ACHN (cell line): ENCODE measurements at regions not wholly inside any gene's neighbourhood (a gene's known extent, or its start where the extent isn't known, plus 50 kb on each side); places are given as distances from the start of the nearest gene placed in this dataset.
"Not testable (repeated sequence)": the region's sequence is repeated elsewhere in the genome, so short reads cannot be mapped to it uniquely, and the experiment has no call there.

Source experiments
- DNase-seq: peaks from one replicate; pipeline ENCODE4 v3.0.0-alpha.2; 2015
- in situ Hi-C: cut with HindIII; loops from 2 replicates; pipeline ENCODE4 v1.10.0; 2017; ENCODE audit warnings: low sequenced_read_pairs, low pct_ligation_motif_present, low pct_unique_long_range_greater_than_20kb

DNA sequence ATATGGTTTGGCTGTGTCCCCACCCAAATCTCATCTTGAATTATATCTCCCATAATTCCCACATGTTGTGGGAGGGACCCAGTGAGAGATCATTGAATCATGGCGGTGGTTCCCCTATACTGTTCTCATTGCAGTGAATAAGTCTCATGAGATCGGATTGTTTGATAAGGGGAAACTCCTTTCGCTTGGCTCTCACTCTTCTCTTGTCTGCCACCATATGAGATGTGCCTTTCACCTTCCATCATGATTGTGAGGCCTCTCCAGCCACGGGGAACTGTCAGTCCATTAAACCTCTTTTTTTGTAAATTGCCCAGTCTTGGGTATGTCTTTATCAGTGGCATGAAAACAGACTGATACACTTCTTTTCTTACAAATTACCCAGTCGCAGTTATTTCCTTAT lies 417.6 kb upstream of the RUNX1 start:
- in situ Hi-C loops, DNase-seq: not testable (repeated sequence)

DNA sequence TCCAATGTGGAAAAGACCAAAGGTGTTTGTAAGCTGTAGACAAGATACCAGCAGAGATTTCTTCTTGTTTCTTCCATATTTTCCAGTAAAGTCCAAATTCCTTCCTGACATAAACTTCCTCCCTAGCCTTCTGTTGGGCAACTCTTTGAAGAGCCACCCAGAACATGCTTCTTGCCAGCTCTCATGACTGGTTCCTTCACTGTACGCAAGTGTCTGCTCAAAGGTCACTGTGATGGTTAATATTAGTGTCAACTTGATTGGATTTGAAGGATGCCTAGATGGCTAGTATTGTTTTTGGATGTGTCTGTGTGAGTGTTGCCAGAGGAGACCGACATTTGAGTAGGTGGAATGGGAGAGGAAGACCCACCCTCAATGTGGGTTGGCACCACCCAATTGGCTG lies 416.6 kb upstream of the RUNX1 start:
- in situ Hi-C loops: no loop called here
- no peak for DNase-seq

DNA sequence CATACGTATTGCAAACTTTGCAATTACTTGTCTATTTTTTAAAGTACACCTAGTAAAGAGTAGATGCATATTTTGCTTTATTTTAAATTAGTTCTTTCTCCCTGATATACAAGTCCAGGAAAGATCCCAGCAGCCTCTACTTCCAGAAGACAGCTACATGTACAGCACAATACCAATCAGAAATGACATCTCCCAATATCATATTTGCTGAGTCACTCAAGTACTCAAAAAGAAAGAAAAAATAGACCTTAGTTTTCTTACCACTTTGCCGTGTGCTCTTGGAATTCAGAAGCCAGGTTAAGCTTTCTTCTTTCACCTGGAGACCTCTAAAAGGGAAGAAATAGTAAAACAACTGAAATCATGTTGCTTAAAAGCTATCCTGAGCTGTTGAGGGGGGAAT lies 412.6 kb upstream of the RUNX1 start:
- in situ Hi-C loops: no loop called here
- DNase-seq: no peak

DNA sequence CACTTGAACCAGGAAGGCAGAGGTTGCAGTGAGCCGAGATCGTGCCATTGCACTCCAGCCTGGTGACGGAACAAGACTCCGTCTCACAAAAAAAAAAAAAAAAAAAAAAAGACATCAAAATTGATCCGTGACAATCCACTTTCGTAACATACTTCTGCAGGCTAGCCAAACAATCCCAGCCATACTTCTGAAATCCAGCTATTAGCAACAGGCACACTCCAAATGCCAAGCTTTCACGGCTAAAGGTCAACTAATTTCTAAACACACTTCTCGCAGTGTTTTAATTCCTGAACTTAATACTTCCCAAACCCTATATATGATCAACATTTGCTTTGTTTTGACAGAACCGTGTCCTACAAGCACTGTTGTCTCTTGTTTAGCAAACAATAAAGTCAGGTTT lies 411.3 kb upstream of the RUNX1 start:
- in situ Hi-C loops: no loop called here

DNA sequence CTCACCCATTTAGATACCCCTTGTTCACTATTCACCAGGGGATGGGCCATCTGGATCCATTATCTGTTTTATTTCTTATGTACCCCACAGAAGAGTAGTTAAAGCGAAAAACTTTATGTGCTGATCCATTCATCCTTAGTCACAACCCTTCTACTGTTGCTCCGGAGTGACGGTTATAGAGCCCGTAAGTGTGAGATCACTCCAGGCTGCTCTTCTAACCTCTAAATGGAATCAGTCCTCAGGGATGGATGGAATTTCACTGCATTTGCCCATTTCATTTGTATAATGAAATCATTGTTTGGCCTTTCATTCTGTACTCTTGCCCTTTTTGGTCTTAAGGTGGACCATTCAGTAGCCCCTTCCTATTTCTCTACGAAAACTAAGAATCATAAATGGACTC lies 409.3 kb upstream of the RUNX1 start:
- in situ Hi-C loops: no loop called here
- DNase-seq: no peak

More for the DNA sequence above, 411.3 kb upstream of the RUNX1 start:
- DNase-seq: no peak

DNA sequence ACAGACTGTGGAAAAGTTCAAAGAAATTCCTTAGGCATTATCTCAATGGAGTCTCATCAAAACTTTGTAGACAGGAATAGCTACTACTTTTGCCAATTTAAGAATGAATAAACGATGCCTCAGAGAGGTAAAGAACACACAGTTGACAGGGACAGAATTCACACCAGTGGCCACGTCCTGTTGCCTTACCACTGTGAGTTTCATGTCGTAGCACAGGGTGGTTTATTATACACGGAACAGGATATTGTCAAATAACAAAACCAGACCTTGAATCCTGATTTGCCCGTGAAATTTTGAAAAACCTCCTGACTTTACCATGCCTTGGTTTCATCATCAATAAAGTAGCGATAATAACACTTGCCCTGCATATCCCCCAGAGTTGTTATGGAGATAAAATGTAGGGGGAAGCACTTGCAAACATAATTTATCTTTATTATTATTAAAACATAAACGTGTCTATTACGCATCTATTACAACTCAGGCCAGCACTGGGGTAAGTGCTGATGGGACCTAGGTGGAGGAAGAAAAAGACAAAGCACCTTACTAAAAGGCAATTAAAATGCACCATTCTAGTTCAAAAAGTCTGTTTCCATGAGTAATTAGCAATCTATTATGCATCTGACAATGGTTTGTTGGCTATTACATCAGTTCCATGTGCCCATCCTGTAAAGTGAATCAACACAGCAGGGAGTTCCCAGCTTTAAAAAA lies 408.1 kb upstream of the RUNX1 start:
- in situ Hi-C loops: no loop called here
- no peak for DNase-seq

DNA sequence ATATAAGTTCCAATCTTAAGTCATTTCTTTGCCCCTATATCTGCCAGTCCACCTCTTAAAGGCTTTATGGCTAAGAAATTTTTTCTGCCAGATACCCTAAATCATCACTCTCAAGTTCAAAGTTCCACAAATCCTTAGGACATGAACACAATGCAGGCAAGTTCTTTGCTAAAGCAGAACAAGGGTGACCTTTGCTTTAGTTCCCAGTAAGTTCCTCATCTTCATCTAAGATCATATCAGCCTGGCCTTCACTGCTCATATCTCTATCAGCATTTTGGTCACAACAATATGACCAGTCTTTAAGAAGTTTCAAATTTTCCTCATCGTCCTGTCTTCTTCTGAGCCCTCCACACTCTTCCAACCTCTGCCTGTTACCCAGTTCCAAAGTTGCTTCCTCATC lies 402.2 kb upstream of the RUNX1 start:
- in situ Hi-C loops: no loop called here

DNA sequence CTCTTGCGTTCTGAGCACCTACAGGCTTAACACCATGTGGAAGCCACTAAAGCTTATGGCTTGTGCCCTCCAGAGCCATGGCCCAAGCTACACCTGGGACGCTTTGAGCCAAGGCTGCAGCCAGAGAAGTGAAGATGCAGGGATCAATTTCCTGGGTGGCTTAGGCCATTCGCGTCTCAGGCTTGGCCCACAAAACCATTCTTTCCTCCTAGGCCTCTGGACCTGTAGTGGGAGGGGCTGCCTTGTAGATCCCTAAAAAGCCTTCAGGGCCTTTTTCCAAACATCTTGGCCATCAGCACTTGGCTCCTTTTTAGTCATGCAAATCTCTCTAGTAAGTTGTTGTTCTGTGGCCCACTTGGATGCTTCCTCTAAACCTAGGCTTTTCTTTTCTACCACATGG lies 401.7 kb upstream of the RUNX1 start:
- DNase-seq: no peak
- in situ Hi-C loops: no loop called here

More for the DNA sequence above, 402.2 kb upstream of the RUNX1 start:
- DNase-seq: no peak

DNA sequence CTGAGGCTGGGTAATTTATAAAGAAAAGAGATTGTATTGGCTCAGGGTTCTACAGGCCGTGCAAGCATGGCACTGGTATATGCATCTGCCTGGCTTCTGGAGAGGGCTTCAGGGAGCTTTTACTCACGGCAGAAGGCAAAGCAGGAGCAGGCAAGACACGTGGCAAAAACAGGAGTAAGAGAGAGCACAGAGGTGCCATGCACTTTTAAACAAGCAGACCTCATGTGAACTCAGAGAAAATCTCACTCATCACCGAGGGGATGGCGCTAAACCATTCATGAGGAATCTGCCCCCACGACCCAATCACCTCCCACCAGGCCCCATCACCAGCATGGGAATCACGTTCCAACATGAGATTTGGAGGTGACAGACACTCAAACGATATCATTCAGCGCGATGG lies 400.7 kb upstream of the RUNX1 start:
- no peak for DNase-seq
- in situ Hi-C loops: no loop called here

DNA sequence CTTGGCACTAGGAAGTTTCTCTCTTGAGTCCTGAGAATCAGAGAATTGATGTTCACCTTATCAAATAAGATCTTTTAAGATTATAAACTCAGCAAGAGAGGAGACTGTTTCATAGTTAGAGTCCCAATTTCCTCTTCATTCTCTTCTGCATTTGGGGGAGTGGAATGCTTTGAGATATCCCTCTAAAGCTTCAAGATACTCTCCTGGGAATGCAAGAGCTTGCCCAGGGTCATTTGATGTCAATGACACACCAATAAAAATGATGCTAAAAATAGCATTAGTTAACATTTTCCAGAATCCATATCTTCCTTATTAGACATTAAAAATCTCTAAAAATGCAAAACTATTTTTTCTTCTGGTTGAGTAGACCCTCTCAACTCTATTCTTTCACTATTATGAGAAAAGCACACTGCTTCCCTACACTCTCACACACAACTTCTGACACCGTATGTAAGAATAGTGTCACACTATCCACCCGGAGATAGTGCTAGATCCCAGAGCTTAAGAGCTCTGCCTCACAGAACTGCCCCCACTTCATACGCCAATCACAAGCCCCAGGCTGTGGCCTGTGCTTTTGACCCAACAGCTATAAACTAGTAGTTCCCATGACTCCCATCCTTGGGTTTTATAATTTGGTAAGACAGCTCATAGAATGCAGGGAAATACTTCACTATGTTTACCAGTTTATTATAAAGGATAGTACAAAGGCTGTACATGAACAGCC lies 399.9 kb upstream of the RUNX1 start:
- no peak for DNase-seq
- in situ Hi-C loops: no loop called here

DNA sequence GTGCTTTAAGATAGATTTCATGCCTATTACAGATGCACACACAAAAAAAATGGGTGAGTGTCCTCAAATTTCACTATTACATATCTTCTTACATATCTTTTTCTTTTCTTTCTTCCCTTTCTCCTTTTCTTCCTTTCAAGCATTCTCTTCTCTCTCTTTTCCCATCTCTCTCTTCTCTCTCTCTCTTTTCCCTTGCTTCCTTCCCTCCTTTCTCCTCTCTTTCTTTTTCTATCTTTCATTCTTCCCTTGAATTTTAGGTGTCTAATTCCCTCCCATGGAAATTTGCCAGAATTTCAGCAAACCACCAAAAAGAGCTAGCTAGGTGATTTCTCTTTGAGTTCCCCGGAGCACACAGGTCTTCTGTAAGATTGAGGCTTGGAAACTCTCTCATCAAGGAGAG lies 395.3 kb upstream of the RUNX1 start:
- in situ Hi-C loops: no loop called here
- no peak for DNase-seq

DNA sequence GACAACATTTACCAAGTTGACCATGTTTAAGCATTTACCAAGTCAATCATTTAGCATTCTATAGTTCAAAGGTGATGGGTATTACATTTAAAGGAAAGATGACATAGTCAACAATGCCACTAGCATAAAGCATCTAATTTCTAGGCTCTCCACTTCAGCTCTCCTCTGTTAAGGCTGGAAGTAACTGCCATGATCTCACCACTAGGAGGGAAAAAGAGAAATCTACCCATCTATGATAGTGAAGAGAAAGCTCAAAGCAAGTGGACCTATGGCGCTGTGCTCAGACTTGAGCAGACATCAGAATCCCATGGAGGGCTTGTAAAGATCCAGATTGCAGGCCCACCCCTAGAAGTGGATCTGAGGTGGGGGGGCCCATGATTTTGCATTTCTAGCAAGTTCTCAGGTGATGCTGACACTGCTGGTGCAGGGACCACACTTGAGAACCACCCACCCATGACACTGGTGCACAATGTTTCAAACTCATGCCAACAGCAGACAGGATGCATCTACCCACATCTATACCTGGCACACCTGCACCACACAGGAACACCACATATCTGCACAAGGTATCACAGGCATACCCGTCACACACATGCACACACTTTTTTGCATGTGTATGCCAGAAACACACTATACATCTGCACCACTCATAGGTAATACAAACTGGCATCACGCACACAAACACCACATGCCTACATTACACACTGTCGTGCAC lies 392.9 kb upstream of the RUNX1 start:
- no peak for DNase-seq
- in situ Hi-C loops: no loop called here

DNA sequence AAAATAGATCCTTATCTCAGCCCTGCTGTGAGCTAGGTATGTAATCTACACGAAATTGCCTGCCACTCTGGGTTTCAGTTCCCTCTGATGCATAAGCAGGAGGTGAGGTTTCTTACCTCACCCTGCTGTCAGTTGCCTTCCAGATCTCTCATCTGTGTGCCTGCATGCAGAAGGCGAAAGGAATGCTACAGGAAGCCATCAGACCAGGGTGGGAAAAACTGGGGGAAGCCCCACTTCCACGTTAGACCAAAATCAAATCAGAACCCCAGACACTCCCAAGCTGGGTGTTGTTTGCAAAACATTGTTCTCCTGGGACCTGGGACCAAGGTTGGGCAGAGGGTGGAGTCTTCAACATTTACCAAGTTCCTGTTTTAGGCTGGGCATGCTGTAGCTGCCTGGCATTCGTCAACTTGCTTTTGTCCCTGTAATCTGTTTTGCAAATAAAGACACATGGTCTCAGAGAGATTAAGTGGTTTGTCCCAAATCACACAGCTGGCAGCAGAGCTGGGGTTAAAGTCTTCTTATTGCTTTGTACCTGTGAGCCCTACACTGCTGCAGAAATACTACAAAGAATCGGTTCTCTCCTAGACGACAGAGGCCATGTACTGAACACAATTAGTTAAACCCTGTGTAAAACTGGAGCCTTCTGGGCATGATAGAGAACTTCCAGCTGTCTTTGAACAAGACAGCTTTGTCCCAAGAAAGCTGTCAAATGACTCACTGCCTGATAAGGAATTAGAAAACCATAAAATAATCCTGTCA lies 389.7 kb upstream of the RUNX1 start:
- in situ Hi-C loops: no loop called here
- no peak for DNase-seq

DNA sequence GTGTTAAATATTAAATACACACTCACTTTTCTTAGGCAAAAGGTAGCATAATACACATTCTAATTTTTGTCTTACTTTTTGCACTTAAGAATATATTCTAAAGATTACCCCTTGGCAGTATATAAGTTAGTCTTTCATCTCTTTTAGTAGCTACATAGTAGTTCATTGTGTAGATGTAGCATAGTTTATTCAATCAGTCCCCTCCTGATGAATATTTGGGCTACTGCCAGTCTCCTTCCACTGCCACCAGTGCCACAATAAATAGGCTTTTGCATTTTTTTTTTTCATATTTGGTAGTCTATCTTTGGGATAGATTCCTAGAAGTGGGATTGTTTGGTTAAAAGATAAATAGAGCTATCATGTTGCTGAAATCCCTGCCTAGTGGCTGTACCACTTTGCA lies 388.8 kb upstream of the RUNX1 start:
- DNase-seq: no peak
- in situ Hi-C loops: no loop called here

DNA sequence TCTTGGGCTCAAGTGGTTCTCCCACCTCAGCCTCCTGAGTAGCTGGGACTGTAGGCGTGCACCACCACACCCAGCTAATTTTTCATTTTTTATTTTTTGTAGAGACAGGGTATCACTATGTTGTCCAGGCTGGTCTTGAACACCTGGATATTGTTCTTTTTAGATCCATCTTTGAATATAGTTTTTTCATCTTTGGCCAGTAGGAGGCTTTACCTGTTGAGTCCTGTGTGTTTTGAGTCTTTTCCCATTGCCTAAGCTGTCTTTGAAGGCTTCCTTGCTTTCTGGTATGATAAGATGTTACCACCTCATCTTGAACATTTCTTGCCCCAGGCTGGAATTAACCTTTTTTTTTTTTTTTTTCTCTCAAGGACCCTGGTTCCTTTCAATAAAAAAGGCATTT lies 387.8 kb upstream of the RUNX1 start:
- in situ Hi-C loops: no loop called here
- DNase-seq: peak; percentile 10

DNA sequence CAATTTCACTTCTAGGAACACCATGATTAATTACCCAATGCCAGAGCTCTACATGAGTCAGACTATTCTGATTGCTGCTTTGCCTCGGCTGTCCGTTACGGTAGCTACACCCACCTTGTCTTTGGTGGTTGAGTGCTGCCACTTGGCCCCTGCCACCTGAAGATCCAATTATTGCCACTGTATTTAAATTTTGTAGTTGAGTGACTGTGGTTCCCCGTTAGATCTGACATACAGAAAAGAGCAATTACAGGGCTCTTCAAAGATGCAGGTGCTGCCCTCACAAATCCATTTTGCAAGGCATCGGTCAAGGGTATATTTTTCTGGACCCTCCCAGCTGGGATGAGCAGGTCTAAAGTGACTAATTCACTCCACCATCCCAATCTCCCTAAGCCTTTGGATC lies 383.5 kb upstream of the RUNX1 start:
- DNase-seq, in situ Hi-C loops: not testable (repeated sequence)

DNA sequence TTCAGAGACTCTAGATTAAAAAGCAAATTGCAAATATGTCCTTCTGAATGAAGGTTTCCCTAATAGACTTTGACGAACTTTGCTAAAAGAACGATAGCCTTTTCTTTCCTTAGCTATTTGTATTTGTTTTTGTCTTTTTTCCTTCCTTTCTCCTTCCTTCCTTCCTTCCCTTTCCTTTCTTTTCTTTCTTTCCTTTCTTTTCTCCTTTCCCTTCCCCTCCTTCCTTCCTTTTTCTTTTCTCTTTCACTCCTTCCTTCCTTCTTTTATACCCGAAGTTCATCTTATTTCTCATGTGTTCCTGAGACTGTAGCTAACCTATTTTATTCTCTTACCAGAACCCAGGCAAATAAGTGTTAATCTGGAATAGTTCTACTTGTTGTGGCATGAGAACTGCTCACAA lies 381.2 kb upstream of the RUNX1 start:
- DNase-seq: no peak
- in situ Hi-C loops: no loop called here

DNA sequence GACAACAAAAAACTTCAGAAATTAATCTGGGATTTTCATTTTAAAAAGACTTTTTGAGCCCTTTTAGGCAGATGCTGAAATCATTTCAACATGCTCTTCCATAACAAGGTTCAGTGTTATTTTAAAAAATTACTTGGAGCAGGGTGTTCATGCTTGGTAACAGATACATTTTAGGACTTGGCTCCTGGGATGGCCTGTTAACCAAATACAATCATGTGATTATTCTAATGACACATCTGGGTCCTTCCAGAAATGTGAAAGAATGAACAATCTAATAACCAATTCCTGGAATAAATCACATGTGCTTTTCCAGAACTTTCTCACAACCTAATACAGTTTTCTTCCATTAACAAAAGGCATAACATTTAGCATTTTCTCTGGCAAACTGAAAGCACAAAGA lies 379.8 kb upstream of the RUNX1 start:
- in situ Hi-C loops: no loop called here
- DNase-seq: no peak

DNA sequence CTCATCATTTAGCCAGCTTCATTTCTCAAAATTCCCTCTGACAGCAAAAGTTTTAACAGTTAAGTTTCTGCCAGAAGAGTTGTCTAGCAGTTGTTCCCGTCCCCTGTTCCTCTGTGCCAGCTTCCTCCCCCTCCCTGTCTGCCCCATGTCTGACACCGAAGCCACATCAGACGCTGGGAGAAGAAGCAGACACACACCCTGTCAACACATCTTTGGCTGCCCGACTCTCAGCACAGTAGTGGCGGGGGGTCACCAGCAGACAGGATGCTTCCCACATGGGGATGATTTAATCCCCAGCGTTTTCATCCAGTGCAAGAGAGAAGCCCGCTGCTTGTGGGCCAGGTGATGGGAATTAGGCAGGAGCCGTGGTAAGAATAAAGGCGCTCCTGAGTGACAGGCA lies 379.4 kb upstream of the RUNX1 start:
- no peak for DNase-seq
- in situ Hi-C loops: no loop called here
